ENCODE measurements at regions not wholly inside any gene's neighbourhood (a gene's known extent, or its start where the extent isn't known, plus 50 kb on each side); places are given as distances from the start of the nearest gene placed in this dataset.
"Not testable (repeated sequence)": the region's sequence is repeated elsewhere in the genome, so short reads cannot be mapped to it uniquely, and the experiment has no call there.

DNA sequence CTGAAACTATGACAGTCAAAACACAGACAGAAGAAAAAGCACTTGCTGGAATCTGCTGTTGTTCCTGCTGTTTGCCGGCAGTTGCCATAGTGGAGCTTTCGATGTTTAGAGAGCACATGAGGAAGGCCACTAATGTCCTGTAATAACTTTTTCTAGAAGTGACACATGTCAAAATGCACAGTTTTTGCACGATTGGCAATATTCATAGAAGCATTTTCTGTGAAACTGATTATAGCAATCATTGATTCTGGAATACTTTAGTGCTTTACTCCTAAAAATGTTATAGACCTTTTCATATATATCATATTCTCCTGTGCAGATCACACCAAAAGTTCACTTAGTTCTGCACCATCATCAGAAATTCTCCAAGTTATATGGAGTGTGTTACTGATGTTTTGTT, 407.0 kb upstream of the SOX9 start:
- DNase-seq, result no peak

DNA sequence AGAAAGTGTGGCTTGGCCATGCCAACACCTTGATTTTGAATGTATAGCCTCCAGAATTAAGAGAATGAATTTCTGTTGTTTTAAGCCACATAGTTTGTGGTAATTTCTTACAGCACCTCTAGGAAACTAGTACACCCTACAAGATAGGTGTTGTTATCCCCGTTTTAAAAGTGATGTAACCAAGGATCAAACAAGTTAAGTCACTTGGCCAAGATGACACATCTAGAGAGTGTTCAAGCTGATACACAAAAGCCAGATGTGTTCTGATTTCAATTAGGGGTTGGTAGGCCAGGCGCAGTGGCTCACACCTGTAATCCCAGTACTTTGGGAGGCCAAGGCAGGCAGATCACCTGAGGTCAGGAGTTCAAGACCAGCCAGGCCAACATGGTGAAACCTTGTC, 396.5 kb upstream of the SOX9 start:
- no peak for DNase-seq

GRCh38 chr17:71725811-71726210, 395.0 kb upstream of the SOX9 start:
- DNase-seq, result no peak

DNA sequence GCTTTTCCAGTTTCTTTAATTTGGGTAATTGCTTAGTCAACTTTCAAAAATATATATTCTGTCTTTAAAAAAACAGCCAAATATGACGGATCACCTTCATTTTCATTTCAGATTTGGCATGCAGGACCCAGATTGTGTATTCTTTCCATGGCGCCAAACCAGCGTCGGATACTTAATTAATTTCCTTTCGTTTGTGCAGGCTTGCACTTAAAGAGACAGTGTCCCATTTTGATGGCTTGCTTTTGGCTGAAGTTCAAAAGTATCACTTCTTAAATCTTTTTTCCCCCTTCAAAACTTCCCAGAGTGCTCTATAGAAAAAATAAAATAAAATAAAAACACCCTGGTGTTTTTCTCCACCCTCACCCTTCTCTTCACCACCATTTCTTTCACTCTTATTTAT, 394.5 kb upstream of the SOX9 start:
- DNase-seq, result no peak

- no peak for DNase-seq
These were observed 393.5 kb upstream of the SOX9 start for GRCh38 chr17:71727292-71727691.

DNA sequence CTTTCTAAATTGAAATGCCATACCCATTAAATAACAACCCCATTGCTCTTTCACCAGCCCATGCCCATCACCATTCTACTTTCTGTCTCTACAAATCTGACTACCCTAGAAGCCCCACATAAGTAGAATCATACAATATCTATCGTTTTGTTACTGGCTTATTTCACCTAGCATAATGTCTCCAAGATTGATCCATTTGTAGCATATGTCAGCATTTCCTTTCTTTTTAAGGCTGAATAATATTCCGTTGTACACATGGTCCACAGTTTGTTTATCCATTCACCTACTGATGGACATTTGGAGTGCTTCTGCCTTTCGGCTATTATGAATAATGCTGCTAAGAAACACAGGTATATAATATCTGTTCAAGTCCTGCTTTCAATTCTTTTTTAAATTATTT, 393.1 kb upstream of the SOX9 start:
- no peak for DNase-seq

DNA sequence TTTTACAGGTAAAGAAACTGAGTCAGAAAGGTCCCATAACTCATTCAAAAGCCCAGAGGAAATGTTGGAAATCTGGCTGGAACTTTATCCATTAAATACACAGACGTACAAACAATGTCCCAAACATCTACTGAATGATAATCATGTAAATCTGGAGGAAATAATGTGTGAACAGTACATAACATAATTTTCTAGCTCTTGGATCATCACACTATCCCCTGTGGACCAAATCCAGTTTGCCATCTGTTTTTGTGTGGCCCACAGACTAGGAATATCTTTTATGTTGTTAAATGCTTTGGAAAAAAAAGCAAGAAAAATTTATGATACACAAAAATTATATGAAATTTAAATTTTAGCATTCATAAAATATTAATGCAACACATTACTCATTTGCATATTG, 389.9 kb upstream of the SOX9 start:
- DNase-seq, result no peak

GRCh38 chr17:71735893-71736292, 384.9 kb upstream of the SOX9 start:
- DNase-seq, result no peak

DNA sequence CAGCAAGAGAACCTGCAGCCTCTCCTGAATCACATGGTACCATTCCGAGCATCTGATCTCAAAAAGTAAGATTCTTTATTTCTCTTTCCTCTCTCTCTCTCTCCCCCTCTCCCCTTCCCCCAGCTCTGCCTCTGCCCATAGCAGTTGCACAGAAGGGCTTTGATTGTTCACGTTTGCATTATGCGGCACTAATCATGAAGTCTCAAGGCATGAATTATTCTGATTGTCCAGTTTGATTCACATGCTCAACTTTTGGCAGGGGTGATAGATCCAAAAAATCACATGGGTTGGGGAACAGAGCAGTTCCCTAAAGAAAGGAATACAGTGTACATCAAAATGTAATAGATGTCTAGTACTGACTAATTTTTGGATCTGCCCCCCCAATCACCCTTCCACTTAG, 380.0 kb upstream of the SOX9 start:
- DNase-seq, result no peak

DNA sequence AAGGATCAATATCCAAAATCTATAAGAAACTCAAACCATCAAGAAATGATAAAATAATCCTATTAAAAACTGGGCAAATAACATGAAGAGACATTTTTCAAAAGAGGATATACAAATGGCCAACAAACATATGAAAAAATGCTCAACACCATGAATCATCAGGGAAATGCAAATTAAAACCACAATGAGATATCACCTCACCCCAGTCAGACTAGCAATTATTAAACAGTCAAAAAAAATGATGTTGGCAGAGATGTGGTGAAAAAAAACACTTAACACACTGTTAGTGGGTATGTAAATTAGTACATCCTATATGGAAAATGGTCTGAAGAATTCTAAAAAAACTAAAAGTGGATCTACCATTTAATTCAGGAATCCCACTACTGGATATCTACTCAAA, 379.0 kb upstream of the SOX9 start:
- no peak for DNase-seq

DNA sequence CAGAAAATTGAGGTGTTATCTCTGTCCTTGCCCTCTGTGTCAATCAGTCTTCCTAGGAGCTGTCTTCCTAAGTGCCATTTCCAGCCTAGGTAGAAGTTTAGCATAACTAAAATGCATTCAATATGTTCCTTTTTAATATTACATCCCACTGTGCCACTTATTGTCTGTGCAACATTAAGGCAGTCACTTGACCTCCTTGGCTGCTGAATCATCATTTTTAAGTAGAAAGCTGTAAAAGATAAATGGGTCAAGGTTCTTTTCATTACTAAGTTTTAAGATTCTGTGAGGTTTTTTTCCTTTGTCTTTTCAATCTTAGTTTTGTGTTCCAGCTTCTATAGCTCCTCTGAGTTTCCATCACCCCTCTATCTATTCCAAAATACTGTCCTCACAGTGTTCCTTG, 371.9 kb upstream of the SOX9 start:
- no peak for DNase-seq

- peak; percentile 3 for DNase-seq
These were observed 367.8 kb upstream of the SOX9 start for GRCh38 chr17:71753070-71753469.

DNA sequence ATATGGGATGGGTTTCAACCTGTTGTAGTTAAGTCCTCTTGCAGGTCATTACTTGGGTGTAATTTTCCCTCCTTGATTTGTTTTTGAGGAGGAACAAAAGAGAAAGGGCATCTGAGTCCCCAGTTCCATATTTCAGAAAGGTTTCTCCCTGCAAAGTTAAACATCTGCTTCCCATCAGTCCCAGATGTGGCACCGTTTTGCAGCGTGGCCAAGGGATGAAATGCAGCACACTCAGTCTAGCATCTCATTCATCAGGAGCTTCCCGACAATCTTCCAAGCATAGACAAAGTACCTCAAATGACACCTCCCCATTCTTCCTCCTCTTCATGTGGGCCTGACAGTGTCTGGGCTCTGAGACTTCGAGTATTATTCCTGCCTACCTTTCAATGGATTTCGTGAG, 363.7 kb upstream of the SOX9 start:
- no peak for DNase-seq

- DNase-seq, result no peak
These were observed 362.9 kb upstream of the SOX9 start for GRCh38 chr17:71757956-71758355.

DNA sequence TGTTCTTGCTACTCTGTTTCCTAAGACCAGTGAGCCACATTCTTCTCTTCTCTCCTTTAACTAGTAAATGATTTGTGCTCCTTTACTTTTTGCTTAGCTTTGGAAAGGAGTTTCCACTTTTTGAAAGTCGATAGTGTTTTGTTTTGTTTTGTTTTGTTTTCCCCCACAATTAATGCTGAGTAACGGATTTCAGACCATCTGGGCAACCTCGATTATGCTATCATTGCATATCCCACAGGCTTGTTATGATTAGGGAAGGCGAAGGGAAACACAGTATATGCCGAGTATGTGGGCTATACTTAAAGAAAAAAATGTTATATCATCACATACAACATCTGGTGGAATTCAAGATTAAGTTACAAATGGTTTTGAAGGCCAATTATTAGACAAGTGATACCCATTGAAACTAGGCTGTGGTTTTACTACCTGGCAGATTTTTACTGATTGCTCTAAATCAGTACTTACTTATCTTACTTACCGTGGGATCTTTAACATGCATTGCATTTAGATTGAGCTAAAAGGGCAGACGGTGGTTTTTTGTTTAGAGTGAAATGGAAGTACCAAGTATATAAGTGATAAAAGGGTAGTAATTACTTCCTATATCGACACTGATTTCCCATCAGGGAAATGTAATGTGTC, 361.3 kb upstream of the SOX9 start:
- DNase-seq, result no peak

DNA sequence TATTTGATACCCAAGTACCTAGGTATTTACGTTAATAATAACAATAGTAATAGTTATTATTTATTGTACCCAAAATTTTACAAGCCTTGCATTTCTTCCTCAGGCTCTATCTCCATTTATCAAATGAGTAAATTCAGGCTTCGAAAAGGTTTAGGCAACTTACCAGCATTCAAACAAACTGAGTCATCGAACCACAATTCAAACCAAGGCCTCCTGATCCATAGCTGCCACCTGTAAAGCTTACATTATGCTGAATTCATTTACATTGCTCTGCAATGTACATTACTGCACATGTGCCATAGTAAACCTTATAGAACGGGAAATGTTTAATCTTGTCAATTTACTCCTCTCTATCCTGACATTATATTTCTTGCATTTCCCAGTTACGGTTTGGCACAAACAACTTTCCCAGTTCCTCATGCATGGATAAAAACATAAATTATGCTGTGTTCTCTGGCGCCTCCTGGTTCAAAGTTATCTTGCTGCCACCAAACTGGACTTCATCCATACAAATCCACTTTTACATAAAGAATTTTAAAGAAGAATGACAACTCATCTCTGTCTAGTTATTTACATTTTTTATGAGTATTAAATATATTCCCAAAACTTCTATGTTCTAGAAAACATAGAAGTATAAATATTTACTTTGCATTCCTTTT, 360.6 kb upstream of the SOX9 start:
- no peak for DNase-seq

GRCh38 chr17:71762526-71762925, 358.3 kb upstream of the SOX9 start:
- DNase-seq, result no peak

- DNase-seq, result no peak
These were observed 356.3 kb upstream of the SOX9 start for GRCh38 chr17:71764505-71764904.

DNA sequence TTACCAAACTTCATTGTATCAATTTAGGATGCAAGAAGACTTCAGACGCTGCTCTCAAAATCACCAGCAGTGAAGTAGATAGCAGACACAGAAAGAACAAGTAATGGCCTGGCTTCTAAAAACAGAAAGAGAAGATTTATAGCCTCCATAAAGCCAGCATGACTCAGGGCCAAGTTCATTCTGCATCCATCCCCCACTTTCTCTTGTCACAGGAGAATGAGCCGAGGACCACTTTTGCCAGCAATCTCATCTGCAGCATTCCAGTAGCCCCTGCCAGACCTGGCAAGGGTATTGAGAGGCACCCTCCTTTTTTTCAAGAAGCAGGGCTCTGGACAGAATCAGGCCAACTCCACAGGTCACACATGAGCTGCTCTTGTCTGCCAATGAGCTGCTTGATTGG, 355.4 kb upstream of the SOX9 start:
- DNase-seq, result peak; percentile 77

- no peak for DNase-seq
These were observed 351.0 kb upstream of the SOX9 start for GRCh38 chr17:71769850-71770249.

- no peak for DNase-seq
These were observed 343.7 kb upstream of the SOX9 start for GRCh38 chr17:71777048-71777640.

DNA sequence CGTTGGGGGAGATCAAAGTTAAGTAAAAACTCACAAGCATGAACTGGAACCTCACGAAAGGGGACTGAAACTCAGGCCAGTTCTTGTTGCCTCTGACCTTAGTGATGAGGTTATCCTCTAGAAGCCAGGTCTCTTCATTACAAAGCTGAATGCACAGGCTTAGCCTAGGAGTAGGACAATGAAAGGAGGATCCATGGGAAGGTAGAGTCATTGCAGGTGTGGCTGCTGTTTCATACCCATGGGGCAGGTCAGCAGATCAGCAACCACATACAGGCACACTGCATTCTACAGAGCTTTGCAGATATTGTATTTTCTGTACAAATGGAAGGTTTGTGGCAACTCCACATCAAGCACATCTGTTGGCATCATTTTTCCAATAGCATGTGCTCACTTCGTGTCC, 341.3 kb upstream of the SOX9 start:
- no peak for DNase-seq

GRCh38 chr17:71780596-71780995, 340.2 kb upstream of the SOX9 start:
- DNase-seq, result no peak

GRCh38 chr17:71782021-71782420, 338.8 kb upstream of the SOX9 start:
- not testable (repeated sequence) for DNase-seq
